CD4-positive, alpha-beta T cell (primary cell): ENCODE measurements at regions not wholly inside any gene's neighbourhood (a gene's known extent, or its start where the extent isn't known, plus 50 kb on each side); places are given as distances from the start of the nearest gene placed in this dataset.

Experiments used
- ATAC-seq: fragments of 200-7000 bp; cut with Tn5 transposase; one replicate; pipeline ENCODE4 v1.10.0; 2022; ENCODE audit warnings: mild to moderate bottlenecking; ENCODE audit not compliant: poor library complexity
- CTCF ChIA-PET: fragments of 350-600 bp; sonication (Branson Sonifier 250); formaldehyde crosslinking; loops from one replicate; lab custom pipeline; 2021; ENCODE audit warnings: antibody characterized with exemption, inconsistent platforms; lab: Charles Lee
- POLR2A ChIA-PET: fragments of 350-600 bp; sonication (Branson Sonifier 250); formaldehyde crosslinking; loops from one replicate; lab custom pipeline; 2021; ENCODE audit warnings: antibody characterized with exemption, inconsistent platforms; lab: Charles Lee
- DNase-seq, 14 experiments: peaks; one replicate each; pipeline ENCODE4 v3.0.0-alpha.2; 2013 to 2020; ENCODE audit warnings: mixed read lengths in 2 of 14
- H3K27ac ChIP-seq, 2 donors: one replicate each; pipeline versions ENCODE4 v1.5.1 to v1.7.0; 2013; ENCODE audit warnings: low read length in 2 of 2, low read depth in 1 of 2, mild to moderate bottlenecking in 1 of 2
- H3K27me3 ChIP-seq, 2 experiments: 1 replicate in 1 of 2; 2 replicates in 1 of 2; pipeline versions ENCODE4 v1.6.1 to v1.7.0; 2013; ENCODE audit warnings: low read length in 2 of 2, control low read depth in 1 of 2, mild to moderate bottlenecking in 1 of 2, moderate library complexity in 1 of 2; ENCODE audit not compliant: insufficient read depth in 2 of 2, control insufficient read depth in 1 of 2
- H3K36me3 ChIP-seq: one replicate; pipeline ENCODE4 v1.6.1; 2013; ENCODE audit warnings: low read length, control low read depth; ENCODE audit not compliant: insufficient read depth
- H3K4me1 ChIP-seq: one replicate; pipeline ENCODE4 v1.6.1; 2013; ENCODE audit warnings: low read length, control low read depth; ENCODE audit not compliant: insufficient read depth
- H3K4me3 ChIP-seq: one replicate; pipeline ENCODE4 v1.5.1; 2013; ENCODE audit warnings: mild to moderate bottlenecking, low read length, moderate library complexity
- H3K9me3 ChIP-seq, 2 experiments: 1 replicate in 1 of 2; 2 replicates in 1 of 2; pipeline versions ENCODE4 v1.6.1 to v1.7.0; 2013; ENCODE audit warnings: low read length in 2 of 2, mild to moderate bottlenecking in 2 of 2, control low read depth in 1 of 2, moderate library complexity in 1 of 2; ENCODE audit not compliant: control insufficient read depth in 1 of 2, insufficient read depth in 1 of 2
- H3K27ac Mint-ChIP-seq: one replicate; pipeline ENCODE4 v1.8.0; 2020; ENCODE audit warnings: mixed read lengths
- H3K27me3 Mint-ChIP-seq: one replicate; pipeline ENCODE4 v1.8.0; 2021; ENCODE audit warnings: mixed read lengths
- H3K36me3 Mint-ChIP-seq: one replicate; pipeline ENCODE4 v1.8.0; 2021; ENCODE audit warnings: low read depth, mixed read lengths
- H3K4me1 Mint-ChIP-seq: one replicate; pipeline ENCODE4 v1.8.0; 2021; ENCODE audit warnings: low read depth, mixed read lengths
- H3K4me3 Mint-ChIP-seq: one replicate; pipeline ENCODE4 v1.8.0; 2020; ENCODE audit warnings: mild to moderate bottlenecking, mixed read lengths
- H3K9me3 Mint-ChIP-seq: one replicate; pipeline ENCODE4 v1.8.0; 2020; ENCODE audit warnings: mixed read lengths
- CTCF ChIP-seq: fragments of 200-600 bp; IDR thresholded peaks from one replicate; pipeline ENCODE4 v1.8.0; 2022; ENCODE audit warnings: antibody characterized with exemption, mild to moderate bottlenecking
- intact Hi-C, 2 experiments: fragments of 100-400 bp; cut with DNase I in 1 of 2; cut with micrococcal nuclease in 1 of 2; formaldehyde crosslinking; loops; one replicate each; pipeline versions ENCODE4 v1.15.1 to v1.9.0; 2023 to 2025; cut with DNase I, micrococcal nuclease

GRCh38 chr13:26967119-26968038 lies 204.2 kb downstream of the USP12 start:
- CTCF ChIA-PET, result no interaction called here
- Mint-ChIP-seq H3K9me3 (no peaks in the 10 kb centered on the region), H3K4me3 (no peak overlapping the region), H3K27me3 (peaks cover 5% of the 10 kb centered on the region), H3K36me3 (no peaks in the 10 kb centered on the region), H3K4me1 (peaks cover 5% of the 10 kb centered on the region), H3K27ac (no peak overlapping the region)
- Histone ChIP-seq H3K9me3 (no peaks in the 10 kb centered on the region), H3K4me3 (no peak overlapping the region), H3K4me1 (peaks cover 2% of the 10 kb centered on the region), H3K36me3 (no peaks in the 10 kb centered on the region), H3K27me3 (no peaks in the 10 kb centered on the region), H3K27ac (no peak overlapping the region)
- no peak for TF ChIP-seq CTCF
- ATAC-seq, result no peak
- intact Hi-C loops, result no loop called here
- POLR2A ChIA-PET, result no interaction called here
- no peak for DNase-seq

DNA sequence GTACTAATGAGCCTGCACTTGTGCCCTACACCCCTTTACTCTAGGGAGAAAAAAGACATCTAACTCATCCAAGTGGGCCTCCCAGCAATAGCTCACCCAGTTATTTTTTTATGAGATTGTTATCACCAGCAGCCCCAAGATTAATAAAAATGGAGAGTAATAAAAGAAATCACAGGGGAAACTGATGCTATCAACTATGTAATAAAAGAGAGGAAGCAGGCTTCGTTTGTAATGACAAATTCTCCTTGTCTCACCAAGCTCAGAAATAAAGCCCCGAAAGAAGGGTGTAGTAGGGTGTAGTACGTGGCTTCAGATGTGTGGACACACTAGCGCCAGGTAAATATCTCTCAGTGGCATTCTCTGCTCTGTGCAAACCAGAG lies 204.9 kb downstream of the USP12 start:
- Histone ChIP-seq H3K4me1 (no peaks in the 10 kb centered on the region), H3K4me3 (no peak overlapping the region), H3K36me3 (no peaks in the 10 kb centered on the region), H3K27me3 (no peaks in the 10 kb centered on the region), H3K9me3 (no peaks in the 10 kb centered on the region), H3K27ac (no peak overlapping the region)
- Mint-ChIP-seq H3K36me3 (no peaks in the 10 kb centered on the region), H3K4me1 (no peaks in the 10 kb centered on the region), H3K4me3 (no peak overlapping the region), H3K27me3 (peaks cover 5% of the 10 kb centered on the region), H3K27ac (no peak overlapping the region), H3K9me3 (no peaks in the 10 kb centered on the region)
- no peak for TF ChIP-seq CTCF
- intact Hi-C loops, result no loop called here
- DNase-seq, result no peak
- ATAC-seq, result no peak
- POLR2A ChIA-PET, result no interaction called here
- CTCF ChIA-PET, result no interaction called here

GRCh38 chr13:26965952-26966700 lies 205.5 kb downstream of the USP12 start:
- DNase-seq, result no peak
- Mint-ChIP-seq H3K27ac (no peak overlapping the region), H3K36me3 (no peaks in the 10 kb centered on the region), H3K9me3 (no peaks in the 10 kb centered on the region), H3K27me3 (peaks cover 5% of the 10 kb centered on the region), H3K4me1 (no peaks in the 10 kb centered on the region), H3K4me3 (no peak overlapping the region)
- Histone ChIP-seq H3K4me3 (no peak overlapping the region), H3K36me3 (no peaks in the 10 kb centered on the region), H3K27me3 (no peaks in the 10 kb centered on the region), H3K9me3 (no peaks in the 10 kb centered on the region), H3K27ac (no peak overlapping the region), H3K4me1 (no peaks in the 10 kb centered on the region)
- ATAC-seq, result no peak
- intact Hi-C loops, result no loop called here
- ChIA-PET POLR2A (no interaction called here), CTCF (no interaction called here)
- no peak for TF ChIP-seq CTCF
